ENCODE measurements at regions not wholly inside any gene's neighbourhood (a gene's known extent, or its start where the extent isn't known, plus 50 kb on each side); places are given as distances from the start of the nearest gene placed in this dataset.

- DNase-seq (ENCODE audit: low spot score): no peak
- Histone ChIP-seq H3K27ac (no peak overlapping the region), H3K4me3 (no peak overlapping the region)
- no peak for TF ChIP-seq CTCF (IDR thresholded peaks at IDR 0.05)
Observed at GRCh38 chr1:5269901-5270300, 615.5 kb downstream of the AJAP1 start.

GRCh38 chr1:5267603-5268235, 613.3 kb downstream of the AJAP1 start:
- H3K4me3 ChIP-seq: no peak overlapping the region
- H3K27ac ChIP-seq: no peak overlapping the region
- DNase-seq (ENCODE audit: low spot score): peak; percentile 43
- TF ChIP-seq CTCF (IDR thresholded peaks at IDR 0.05): no peak

GRCh38 chr1:5265438-5266075, 611.1 kb downstream of the AJAP1 start:
- Histone ChIP-seq H3K27ac (no peak overlapping the region), H3K4me3 (no peak overlapping the region)
- peak; percentile 26 for DNase-seq (ENCODE audit: low spot score)
- no peak for TF ChIP-seq CTCF (IDR thresholded peaks at IDR 0.05)

GRCh38 chr1:5264476-5264875, 610.1 kb downstream of the AJAP1 start:
- no peak for TF ChIP-seq CTCF (IDR thresholded peaks at IDR 0.05)
- DNase-seq (ENCODE audit: low spot score): no peak
- H3K27ac ChIP-seq: no peak overlapping the region
- H3K4me3 ChIP-seq: no peak overlapping the region

GRCh38 chr1:5256793-5257192, 602.4 kb downstream of the AJAP1 start:
- no peak for TF ChIP-seq CTCF (IDR thresholded peaks at IDR 0.05)
- H3K27ac ChIP-seq: no peak overlapping the region
- H3K4me3 ChIP-seq: no peak overlapping the region
- no peak for DNase-seq (ENCODE audit: low spot score)

GRCh38 chr1:5254975-5255374, 600.6 kb downstream of the AJAP1 start:
- H3K4me3 ChIP-seq: no peak overlapping the region
- H3K27ac ChIP-seq: no peak overlapping the region
- DNase-seq (ENCODE audit: low spot score): peak; percentile 43
- no peak for TF ChIP-seq CTCF (IDR thresholded peaks at IDR 0.05)

- no peak overlapping the region for H3K4me3 ChIP-seq
- no peak for TF ChIP-seq CTCF (IDR thresholded peaks at IDR 0.05)
- DNase-seq (ENCODE audit: low spot score): peak; percentile 54
- no peak overlapping the region for H3K27ac ChIP-seq
Observed at GRCh38 chr1:5254131-5254725, 599.8 kb downstream of the AJAP1 start.
